HG03571 (cell line): ENCODE measurements at regions not wholly inside any gene's neighbourhood (a gene's known extent, or its start where the extent isn't known, plus 50 kb on each side); places are given as distances from the start of the nearest gene placed in this dataset.
"Not testable (repeated sequence)": the region's sequence is repeated elsewhere in the genome, so short reads cannot be mapped to it uniquely, and the experiment has no call there.

ENCODE experiments used
- ATAC-seq: cut with Tn5 transposase; IDR thresholded peaks from one replicate; pipeline ENCODE4 v1.9.1; 2021; ENCODE audit not compliant: unreplicated experiment

DNA sequence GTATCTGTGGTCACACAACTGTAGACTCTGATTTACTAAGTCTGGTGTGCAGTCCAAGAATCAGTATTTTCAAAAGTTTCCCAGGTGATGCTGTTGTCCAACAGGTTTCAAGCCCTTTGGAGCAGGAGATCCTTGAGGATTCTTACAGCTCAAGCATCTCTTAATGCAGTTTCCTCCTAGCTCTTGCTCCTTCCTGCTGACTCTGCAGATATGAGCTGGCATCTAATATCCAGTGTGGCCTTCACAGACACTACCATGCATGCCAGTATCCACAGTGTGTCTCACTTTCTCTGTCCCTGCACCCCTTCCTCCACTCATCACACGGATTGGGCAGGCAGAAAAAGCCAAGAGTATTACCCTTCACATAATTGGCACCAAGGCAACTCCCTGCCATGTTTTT is 182.2 kb upstream of the TNC start:
- ATAC-seq: no peak

DNA sequence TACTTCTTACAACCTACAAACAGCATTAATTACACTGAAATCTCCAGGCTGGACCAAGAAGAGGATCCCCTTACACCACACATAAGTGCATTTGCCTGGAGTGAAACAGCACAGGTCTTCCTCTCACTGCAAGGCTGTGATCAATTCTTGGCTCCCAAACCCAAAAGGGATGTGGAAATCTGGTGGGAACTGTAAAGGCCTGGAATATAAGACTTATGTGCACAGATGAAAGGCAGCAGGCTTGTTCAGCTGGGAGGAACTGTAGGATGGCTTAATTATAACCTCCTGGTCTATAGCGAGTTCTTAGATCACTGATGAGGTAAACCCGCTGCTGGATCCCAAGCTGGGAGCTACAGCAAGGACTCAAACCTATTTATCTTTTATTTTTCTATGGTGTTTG is 182.9 kb upstream of the TNC start:
- no peak for ATAC-seq

DNA sequence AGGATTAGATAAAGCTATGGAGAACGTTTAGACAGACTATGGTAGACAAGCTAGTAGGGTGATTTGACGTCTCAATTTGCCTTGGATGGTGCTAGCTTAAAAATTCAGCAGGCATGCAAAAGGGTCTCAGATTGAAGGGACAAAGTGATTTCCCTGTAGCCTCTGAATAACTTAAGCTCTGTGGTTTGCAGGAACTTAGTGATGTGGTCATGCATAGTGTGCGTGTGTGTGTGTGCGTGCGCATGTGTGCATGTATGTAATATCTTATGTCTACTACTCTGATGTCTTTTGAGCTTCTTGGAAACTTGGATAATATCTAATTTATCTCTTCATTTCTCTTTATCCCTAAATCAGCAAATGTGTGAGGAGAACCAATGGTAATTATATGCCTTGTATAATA is 183.6 kb upstream of the TNC start:
- no peak for ATAC-seq

- no peak for ATAC-seq
Measured at GRCh38 chr9:115305543-115305942, 187.6 kb upstream of the TNC start.

GRCh38 chr9:115306865-115307264 is 188.9 kb upstream of the TNC start:
- no peak for ATAC-seq

DNA sequence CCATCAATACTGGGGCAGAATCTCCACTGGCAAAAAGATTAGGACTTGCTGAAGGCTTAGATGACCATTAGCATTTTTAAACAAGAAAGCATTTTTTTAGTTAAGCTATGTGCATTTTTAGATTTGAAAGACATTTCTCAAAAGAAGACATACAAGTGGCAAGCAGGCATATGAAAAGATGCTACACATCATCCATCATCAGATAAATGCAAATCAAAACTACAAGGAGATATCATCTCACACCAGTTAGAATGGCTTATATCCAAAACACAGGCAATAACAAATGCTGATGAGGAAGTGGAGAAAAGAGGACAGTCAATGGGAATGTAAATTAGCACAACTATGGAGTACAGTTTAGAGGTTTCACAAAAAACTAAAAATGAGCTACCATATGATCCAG is 195.6 kb upstream of the TNC start:
- no peak for ATAC-seq

GRCh38 chr9:115326461-115326860 is 208.5 kb upstream of the TNC start:
- no peak for ATAC-seq

DNA sequence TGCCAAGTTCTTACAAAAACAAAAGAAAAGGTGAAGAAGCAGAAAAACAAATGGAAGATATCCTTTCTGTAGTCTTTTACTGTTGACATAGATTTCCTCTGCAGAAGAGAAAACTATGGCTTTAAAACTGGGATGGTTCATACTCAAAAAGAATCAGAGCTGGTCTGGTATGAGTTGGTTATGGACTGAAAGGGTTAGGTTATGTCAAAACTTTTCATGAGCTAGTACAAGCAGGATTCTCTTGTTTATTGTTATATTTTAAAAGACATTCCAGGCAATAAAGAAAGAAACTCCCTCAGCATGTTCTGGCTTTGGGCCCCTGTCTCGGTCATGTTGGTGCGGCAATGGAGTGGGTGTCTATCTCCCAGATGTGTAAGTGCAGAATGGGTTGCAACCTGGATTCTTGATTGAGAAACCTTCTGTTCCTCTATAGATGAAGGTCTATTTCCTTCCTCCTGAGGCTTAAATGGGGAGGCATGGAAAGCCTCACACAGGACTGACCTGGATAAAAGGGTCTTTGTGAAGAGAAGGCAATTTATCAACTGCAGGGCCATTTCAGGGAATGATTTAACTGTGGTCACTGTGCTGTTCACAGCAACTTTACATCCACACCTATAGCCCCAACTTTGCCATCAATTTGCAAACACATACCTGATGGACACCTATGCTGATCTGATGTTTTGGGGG is 209.6 kb upstream of the TNC start:
- no peak for ATAC-seq

- no peak for ATAC-seq
Measured at GRCh38 chr9:115328228-115328627, 210.3 kb upstream of the TNC start.

GRCh38 chr9:115328677-115329076 is 210.7 kb upstream of the TNC start:
- ATAC-seq: no peak

GRCh38 chr9:115333277-115334070 is 215.5 kb upstream of the TNC start:
- no peak for ATAC-seq

GRCh38 chr9:115335439-115335838 is 217.5 kb upstream of the TNC start:
- no peak for ATAC-seq

DNA sequence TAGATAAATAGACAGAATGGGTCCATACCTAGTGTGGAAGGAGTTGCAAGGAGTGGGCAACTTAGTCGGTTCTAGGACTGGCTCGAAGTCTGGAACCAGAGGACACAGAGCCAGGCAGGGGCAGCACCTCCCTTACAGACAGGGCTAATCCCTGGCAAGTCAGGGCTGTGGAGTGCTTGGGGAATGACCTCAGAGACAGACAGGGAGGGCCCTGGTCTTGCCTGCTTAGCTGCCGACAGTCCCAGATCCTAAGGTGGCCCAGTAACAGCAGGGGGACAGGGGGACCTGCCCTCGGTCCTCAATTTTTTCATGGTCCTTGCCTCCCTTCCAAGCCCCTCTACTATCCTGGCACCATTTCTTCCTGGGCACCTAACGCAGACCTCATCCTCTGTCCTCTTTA is 222.4 kb upstream of the TNC start:
- ATAC-seq: no peak

- no peak for ATAC-seq
Measured at GRCh38 chr9:115341426-115341825, 223.5 kb upstream of the TNC start.

DNA sequence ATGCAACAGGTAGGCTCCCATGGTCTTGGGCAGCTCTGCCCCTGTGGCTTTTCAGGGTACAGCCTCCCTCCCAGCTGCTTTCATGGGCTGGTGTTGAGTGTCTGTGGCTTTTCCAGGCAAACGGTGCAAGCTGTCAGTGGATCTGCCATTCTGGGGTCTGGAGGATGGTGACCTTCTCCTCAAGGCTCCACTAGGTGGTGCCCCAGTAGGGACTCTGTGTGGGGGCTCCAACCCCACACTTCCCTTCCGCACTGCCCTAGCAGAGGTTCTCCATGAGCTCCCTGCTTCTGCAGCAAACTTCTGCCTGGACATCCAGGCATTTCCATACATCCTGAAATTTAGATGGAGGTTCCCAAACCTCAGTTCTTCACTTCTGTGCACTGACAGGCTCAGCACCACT is 229.8 kb upstream of the TNC start:
- not testable (repeated sequence) for ATAC-seq

DNA sequence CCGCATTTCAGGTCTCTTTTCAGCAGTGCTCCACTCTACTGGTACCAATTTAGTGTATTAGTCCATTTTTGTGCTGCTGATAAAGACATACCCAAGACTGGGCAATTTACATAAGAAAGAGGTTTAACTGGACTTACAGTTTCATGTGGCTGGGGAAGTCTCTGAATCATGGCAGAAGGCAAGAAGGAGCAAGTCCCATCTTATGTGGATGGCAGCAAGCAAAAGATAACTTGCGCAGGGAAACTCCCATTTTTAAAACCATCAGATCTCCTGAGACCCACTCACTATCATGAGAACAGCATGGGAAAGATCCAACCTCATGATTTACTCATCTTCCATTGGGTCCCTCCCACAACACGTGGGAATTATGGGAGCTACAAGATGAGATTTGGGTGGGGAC is 231.0 kb upstream of the TNC start:
- not testable (repeated sequence) for ATAC-seq

GRCh38 chr9:115349542-115349941 is 231.6 kb upstream of the TNC start:
- ATAC-seq: no peak

GRCh38 chr9:115350548-115350947 is 232.6 kb upstream of the TNC start:
- ATAC-seq: no peak

- no peak for ATAC-seq
Measured at GRCh38 chr9:115353681-115354080, 235.7 kb upstream of the TNC start.

- ATAC-seq: no peak
Measured at GRCh38 chr9:115357821-115358220, 239.9 kb upstream of the TNC start.

- ATAC-seq: no peak
Measured at GRCh38 chr9:115359017-115359780, 241.2 kb upstream of the TNC start.

DNA sequence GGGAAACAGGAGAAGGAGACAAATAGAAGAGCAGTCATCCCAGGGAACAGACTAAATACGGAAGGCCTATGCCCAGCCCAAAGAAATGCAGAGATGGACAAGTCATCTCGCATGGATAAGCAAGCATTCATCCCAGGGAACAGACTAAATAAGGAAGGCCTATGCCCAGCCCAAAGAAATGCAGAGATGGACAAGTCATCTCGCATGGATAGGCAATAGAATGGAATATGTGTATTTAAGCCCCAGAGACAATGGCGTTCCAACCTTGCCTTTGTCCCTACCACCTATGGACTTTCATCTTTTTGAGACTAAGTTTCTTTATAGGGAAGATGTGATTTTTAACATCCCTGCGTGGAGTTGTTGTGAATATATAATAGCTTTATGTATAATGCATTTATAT is 242.2 kb upstream of the TNC start:
- no peak for ATAC-seq
